GM23248 (cell line): ENCODE measurements at regions not wholly inside any gene's neighbourhood (a gene's known extent, or its start where the extent isn't known, plus 50 kb on each side); places are given as distances from the start of the nearest gene placed in this dataset.

ENCODE experiments used
- DNase-seq: peaks from one replicate; pipeline ENCODE4 v3.0.0-alpha.2; 2015
- H2AFZ ChIP-seq: fragments of 200-600 bp; sonication (generic); 2 replicates; pipeline ENCODE4 v1.6.1; 2016; ENCODE audit warnings: antibody characterized with exemption
- H3F3A ChIP-seq: fragments of 200-600 bp; sonication (generic); 2 replicates; pipeline ENCODE4 v1.6.1; 2016; ENCODE audit warnings: mild to moderate bottlenecking, antibody characterized with exemption, mixed run types; ENCODE audit not compliant: insufficient read depth
- H3K27ac ChIP-seq: fragments of 200-600 bp; sonication (generic); 2 replicates; pipeline ENCODE4 v1.5.1; 2016; ENCODE audit warnings: mild to moderate bottlenecking
- H3K27me3 ChIP-seq: fragments of 200-600 bp; sonication (generic); replicated peaks from 2 replicates; pipeline ENCODE4 v1.6.1; 2016; ENCODE audit warnings: mild to moderate bottlenecking; ENCODE audit not compliant: insufficient read depth
- H3K36me3 ChIP-seq: fragments of 200-600 bp; sonication (generic); 2 replicates; pipeline ENCODE4 v1.6.1; 2016; ENCODE audit warnings: low read depth, mild to moderate bottlenecking
- H3K4me1 ChIP-seq: fragments of 200-600 bp; sonication (generic); 2 replicates; pipeline ENCODE4 v1.6.1; 2016; ENCODE audit warnings: mild to moderate bottlenecking; ENCODE audit not compliant: insufficient read depth
- H3K4me2 ChIP-seq: fragments of 200-600 bp; sonication (generic); one replicate; pipeline ENCODE4 v1.6.1; 2016; ENCODE audit warnings: mild to moderate bottlenecking; ENCODE audit not compliant: unreplicated experiment
- H3K4me3 ChIP-seq: fragments of 200-600 bp; sonication (generic); 2 replicates; pipeline ENCODE4 v1.5.1; 2016; ENCODE audit warnings: mild to moderate bottlenecking
- H3K79me2 ChIP-seq: fragments of 200-600 bp; sonication (generic); 2 replicates; pipeline ENCODE4 v1.6.1; 2016; ENCODE audit warnings: mild to moderate bottlenecking; ENCODE audit not compliant: insufficient read depth
- H3K9ac ChIP-seq: fragments of 200-600 bp; sonication (generic); 2 replicates; pipeline ENCODE4 v1.6.1; 2016; ENCODE audit warnings: mild to moderate bottlenecking
- H3K9me2 ChIP-seq: fragments of 200-600 bp; sonication (generic); 2 replicates; pipeline ENCODE4 v1.6.1; 2016; ENCODE audit warnings: mixed run types, mild to moderate bottlenecking, moderate library complexity; ENCODE audit not compliant: insufficient read depth
- H3K9me3 ChIP-seq: fragments of 200-600 bp; sonication (generic); one replicate; pipeline ENCODE4 v1.6.1; 2017; ENCODE audit warnings: low read depth
- H4K20me1 ChIP-seq: fragments of 200-600 bp; sonication (generic); 2 replicates; pipeline ENCODE4 v1.6.0; 2016; ENCODE audit not compliant: insufficient read depth
- EZH2 ChIP-seq: fragments of 200-600 bp; sonication (generic); IDR thresholded peaks from 2 replicates; pipeline ENCODE4 v1.6.1; 2018; ENCODE audit warnings: antibody characterized with exemption, mild to moderate bottlenecking; ENCODE audit not compliant: insufficient read depth, poor library complexity, severe bottlenecking
- EZH2phosphoT487 ChIP-seq: fragments of 200-600 bp; sonication (generic); IDR thresholded peaks from 2 replicates; pipeline ENCODE4 v1.6.1; 2018; ENCODE audit warnings: antibody characterized with exemption, moderate library complexity, mild to moderate bottlenecking, low read depth; ENCODE audit not compliant: insufficient read depth
- WGBS, 2 experiments: methylation state at CpG; one replicate each; pipeline ENCODE4 v1.1.6; 2015 to 2017; ENCODE audit warnings: low lambda C conversion rate in 2 of 2, low coverage in 1 of 2; ENCODE audit errors: missing lambda C conversion rate in 2 of 2; 5-methylcytosine and 5-hydroxymethylcytosine counted together
- in situ Hi-C: fragments of 300-500 bp; cut with MboI; formaldehyde crosslinking; loops from 2 replicates; pipeline ENCODE4 v1.15.0; 2020

DNA sequence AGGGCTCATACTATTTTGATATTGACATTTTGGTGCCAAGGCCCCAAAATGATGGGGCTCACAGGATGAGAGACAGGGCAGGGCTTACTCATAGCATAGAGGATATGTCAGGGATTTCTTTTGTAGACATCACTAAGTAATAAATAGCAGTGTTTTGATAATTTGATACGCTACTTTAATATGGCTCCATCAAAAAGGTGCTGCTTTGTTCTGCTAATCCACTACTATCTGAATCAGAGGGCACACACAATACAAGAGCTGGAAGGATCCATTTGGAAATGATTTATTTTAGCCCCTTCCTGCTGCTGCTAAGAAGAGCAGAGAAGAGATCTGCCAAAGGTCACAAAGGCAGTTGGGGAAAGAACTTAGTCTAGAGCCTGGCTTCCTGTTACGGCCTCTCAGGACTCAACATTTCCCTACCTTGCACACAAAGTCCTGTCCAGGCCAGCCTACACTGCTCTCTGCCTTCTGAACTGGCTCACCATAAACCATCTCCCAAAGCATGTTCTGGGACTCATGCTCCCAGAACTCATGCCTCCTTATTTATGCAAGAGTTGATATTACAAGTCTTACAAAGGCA is 261.3 kb upstream of the ARHGAP20 start:
- TF ChIP-seq EZH2phosphoT487 (no peak), EZH2 (no peak)
- H3K4me1 ChIP-seq = peaks cover 36% of the 10 kb centered on the region
- 98 to 100% methylated on average over 2 of the region's 2 CpGs for WGBS, 2 experiments
- no peaks in the 10 kb centered on the region for H3K9me3 ChIP-seq
- H2AFZ ChIP-seq = peak overlapping the region; percentile 67; the same call in 1 of the 2 replicates
- H3K36me3 ChIP-seq = no peaks in the 10 kb centered on the region
- H3K27me3 ChIP-seq = no peaks in the 10 kb centered on the region
- H3F3A ChIP-seq = peaks cover 21% of the 10 kb centered on the region
- no peak overlapping the region for H3K4me3 ChIP-seq
- H3K27ac ChIP-seq = 0 out of 2 replicates have a peak overlapping the region, but pooled peaks have one; percentile 84
- H3K9ac ChIP-seq = no peak overlapping the region
- H3K79me2 ChIP-seq = no peaks in the 10 kb centered on the region
- no peaks in the 10 kb centered on the region for H3K9me2 ChIP-seq
- no peak for DNase-seq
- in situ Hi-C loops = no loop called here
- no peaks in the 10 kb centered on the region for H4K20me1 ChIP-seq
- H3K4me2 ChIP-seq = no peak overlapping the region

DNA sequence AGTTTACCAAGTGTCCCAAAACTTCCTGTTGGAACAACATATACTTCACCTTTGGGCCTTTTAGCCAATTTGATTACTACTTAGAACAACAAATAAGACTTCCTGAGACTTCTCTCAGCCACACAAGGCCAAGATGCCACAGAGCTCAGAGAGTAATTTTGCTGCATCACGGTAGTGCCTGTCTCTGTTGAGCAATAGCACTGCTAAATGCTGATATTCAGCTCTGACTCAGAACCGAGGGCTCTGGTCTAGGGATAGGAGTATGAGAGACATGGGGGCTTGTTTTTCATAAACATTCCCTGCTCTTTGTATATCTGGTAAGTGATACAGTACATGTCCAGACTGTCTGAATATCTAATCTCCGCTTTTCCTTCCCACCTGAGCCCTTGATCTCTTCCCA is 260.4 kb upstream of the ARHGAP20 start:
- Histone ChIP-seq H3K9me3 (no peaks in the 10 kb centered on the region), H3K9me2 (no peaks in the 10 kb centered on the region), H4K20me1 (no peaks in the 10 kb centered on the region), H3K27ac (peak overlapping the region; percentile 84), H3F3A (peaks cover 21% of the 10 kb centered on the region), H3K4me2 (peak overlapping the region; percentile 25), H3K79me2 (no peaks in the 10 kb centered on the region), H3K27me3 (no peaks in the 10 kb centered on the region), H3K36me3 (no peaks in the 10 kb centered on the region), H3K4me1 (peaks cover 40% of the 10 kb centered on the region), H3K9ac (peak overlapping the region; percentile 41), H2AFZ (peak overlapping the region; percentile 67), H3K4me3 (no peak overlapping the region)
- in situ Hi-C loops = no loop called here
- WGBS, 2 experiments = 14 to 22% methylated on average over 3 of the region's 3 CpGs
- TF ChIP-seq EZH2 (no peak), EZH2phosphoT487 (no peak)
- DNase-seq = peak; percentile 95

DNA sequence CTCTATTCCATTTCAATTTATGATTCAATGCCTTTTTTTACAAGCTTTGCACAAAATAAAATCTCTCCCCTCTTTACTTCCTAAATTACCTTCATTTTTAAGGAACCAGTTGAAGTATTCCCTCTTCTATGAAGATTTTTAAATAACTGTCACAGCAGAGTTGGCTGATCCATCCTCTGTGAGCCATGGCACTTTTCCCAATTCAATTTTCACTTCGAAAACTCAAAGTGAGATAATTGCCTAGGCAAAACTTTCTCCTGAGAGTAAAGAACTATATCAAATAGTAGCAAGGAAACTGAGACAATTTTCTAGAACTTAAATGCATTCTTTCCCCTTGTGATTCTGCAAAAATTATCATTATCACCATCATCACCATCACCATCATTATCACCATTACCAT is 259.9 kb upstream of the ARHGAP20 start:
- Histone ChIP-seq H4K20me1 (no peaks in the 10 kb centered on the region), H3K4me3 (no peak overlapping the region), H3K4me1 (peaks cover 40% of the 10 kb centered on the region), H3F3A (peaks cover 21% of the 10 kb centered on the region), H2AFZ (peak overlapping the region; percentile 67), H3K9me2 (no peaks in the 10 kb centered on the region), H3K36me3 (no peaks in the 10 kb centered on the region), H3K9me3 (no peaks in the 10 kb centered on the region), H3K27ac (peak overlapping the region; percentile 84), H3K27me3 (no peaks in the 10 kb centered on the region), H3K79me2 (no peaks in the 10 kb centered on the region), H3K4me2 (no peak overlapping the region), H3K9ac (peak overlapping the region; percentile 41)
- in situ Hi-C loops = no loop called here
- TF ChIP-seq EZH2 (no peak), EZH2phosphoT487 (no peak)
- DNase-seq = no peak
- 93 to 97% methylated on average over 1 of the region's 1 CpG for WGBS, 2 experiments

DNA sequence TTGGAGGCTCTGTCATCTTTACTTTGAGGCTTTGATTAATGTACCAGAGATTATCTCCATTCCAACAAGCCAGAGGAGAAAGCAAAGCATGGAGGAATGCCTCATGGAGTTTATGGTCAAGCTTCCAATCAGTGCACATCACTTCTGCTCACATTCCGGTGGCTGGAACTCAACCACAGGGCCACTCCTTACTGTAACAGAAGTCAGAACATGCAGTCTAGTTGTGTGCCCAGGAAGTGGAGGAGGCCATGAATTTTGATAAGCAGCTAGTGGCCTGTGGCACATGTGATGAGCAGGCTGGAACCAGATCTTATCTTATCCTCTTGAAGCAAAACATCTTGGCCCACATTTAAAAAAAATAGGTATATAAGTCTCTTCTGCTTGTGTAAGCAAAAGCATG is 258.9 kb upstream of the ARHGAP20 start:
- in situ Hi-C loops = no loop called here
- no peaks in the 10 kb centered on the region for H3K27me3 ChIP-seq
- no peaks in the 10 kb centered on the region for H3K9me3 ChIP-seq
- H3K36me3 ChIP-seq = no peaks in the 10 kb centered on the region
- no peak overlapping the region for H3K4me2 ChIP-seq
- H3K79me2 ChIP-seq = no peaks in the 10 kb centered on the region
- H3F3A ChIP-seq = peaks cover 21% of the 10 kb centered on the region
- H3K4me3 ChIP-seq = no peak overlapping the region
- WGBS, 2 experiments = 50 to 57% methylated on average over 1 of the region's 1 CpG
- H3K9me2 ChIP-seq = no peaks in the 10 kb centered on the region
- no peak overlapping the region for H2AFZ ChIP-seq
- no peaks in the 10 kb centered on the region for H4K20me1 ChIP-seq
- H3K4me1 ChIP-seq = peaks cover 40% of the 10 kb centered on the region
- H3K9ac ChIP-seq = no peak overlapping the region
- H3K27ac ChIP-seq = peak overlapping the region; percentile 84; the same call in 1 of the 2 replicates
- peak; percentile 76 for DNase-seq
- TF ChIP-seq EZH2 = no peak
- no peak for TF ChIP-seq EZH2phosphoT487
